ENCODE measurements at regions not wholly inside any gene's neighbourhood (a gene's known extent, or its start where the extent isn't known, plus 50 kb on each side); places are given as distances from the start of the nearest gene placed in this dataset.

GRCh38 chr6:165060720-165061119, 248.7 kb downstream of the C6orf118 start:
- H3K9me3 ChIP-seq (ENCODE audit: control insufficient read depth, low read depth, low read length), result no peaks in the 10 kb centered on the region
- no peak overlapping the region for H2BK15ac ChIP-seq (ENCODE audit: low read depth, low read length)
- DNase-seq, result no peak
- no peak overlapping the region for H3K23ac ChIP-seq (ENCODE audit: insufficient read length, low read depth, low read length)
- H4K5ac ChIP-seq (ENCODE audit: insufficient read length, low read depth, low read length), result no peak overlapping the region
- H2BK20ac ChIP-seq (ENCODE audit: low read depth, low read length, poor library complexity, severe bottlenecking), result no peak overlapping the region
- no peak overlapping the region for H3K4me3 Mint-ChIP-seq
- no peaks in the 10 kb centered on the region for H3K4me1 ChIP-seq (ENCODE audit: insufficient read depth, low read length)
- no peak overlapping the region for H2BK12ac ChIP-seq (ENCODE audit: insufficient read length, low read depth, low read length)
- no peaks in the 10 kb centered on the region for H3K79me1 ChIP-seq (ENCODE audit: insufficient read depth, low read depth, low read length, poor library complexity, severe bottlenecking)
- no peak overlapping the region for H2AK5ac ChIP-seq (ENCODE audit: insufficient read length, low read length)
- H3K4me1 Mint-ChIP-seq, result peaks cover 6 to 10% of the 10 kb centered on the region in 2 experiments
- TF ChIP-seq CTCF (conservative IDR thresholded peaks at IDR 0.05), result no peak
- H3K14ac ChIP-seq (ENCODE audit: insufficient read depth, low read length), result no peak overlapping the region
- H3K79me2 ChIP-seq (ENCODE audit: insufficient read depth, low read length), result no peaks in the 10 kb centered on the region
- H3K56ac ChIP-seq (ENCODE audit: insufficient read length, low read depth, low read length), result no peak overlapping the region
- no peaks in the 10 kb centered on the region for H4K20me1 ChIP-seq (ENCODE audit: control insufficient read depth, insufficient read depth, insufficient read length)
- no peak overlapping the region for H2BK120ac ChIP-seq (ENCODE audit: low read depth, low read length, poor library complexity, severe bottlenecking)
- H3K4me2 ChIP-seq (ENCODE audit: insufficient read depth, insufficient read length, low read length), result no peak overlapping the region
- H4K91ac ChIP-seq (ENCODE audit: insufficient read length, low read depth, low read length), result no peak overlapping the region
- H3K27ac ChIP-seq (ENCODE audit: insufficient read length, low read depth, low read length), result no peak overlapping the region
- H2AFZ ChIP-seq (ENCODE audit: low read length), result no peak overlapping the region
- H2BK5ac ChIP-seq (ENCODE audit: insufficient read length, low read length), result no peak overlapping the region
- peaks cover 0 to 24% of the 10 kb centered on the region in 2 experiments; a peak in 3 of 5 replicates for H3K9me3 Mint-ChIP-seq
- H3T11ph ChIP-seq (ENCODE audit: low read length), result no peak overlapping the region
- H3K9ac ChIP-seq (ENCODE audit: extremely low read depth, insufficient read length, low read length), result no peak overlapping the region
- no peaks in the 10 kb centered on the region for H3K27me3 ChIP-seq (ENCODE audit: insufficient read depth, low read length)
- H3K27ac Mint-ChIP-seq, result no peak overlapping the region
- H3K27me3 Mint-ChIP-seq (ENCODE audit: low read depth), result peaks cover 2% of the 10 kb centered on the region; the same call in 1 of the 2 replicates
- no peak overlapping the region for H4K8ac ChIP-seq (replicated peaks; ENCODE audit: insufficient read length, low read depth, low read length)
- no peak overlapping the region for H3K18ac ChIP-seq (ENCODE audit: insufficient read length, low read depth, low read length)
- no peaks in the 10 kb centered on the region for H3K23me2 ChIP-seq (ENCODE audit: insufficient read length, low read depth, low read length, poor library complexity, severe bottlenecking)
- H3K4ac ChIP-seq (ENCODE audit: low read depth, low read length), result no peak overlapping the region
- H3K36me3 Mint-ChIP-seq (ENCODE audit: insufficient read depth in 1 of 3, low read depth in 3 of 3), result peaks cover 0 to 4% (median 2%) of the 10 kb centered on the region in 3 experiments; a peak in 2 of 7 replicates
- no CpG with 5 or more reads among the region's 3 CpGs for WGBS (ENCODE audit: extremely low coverage, insufficient read length, low lambda C conversion rate)

Data from H9 (cell line).